B cell (primary cell): ENCODE measurements at regions not wholly inside any gene's neighbourhood (a gene's known extent, or its start where the extent isn't known, plus 50 kb on each side); places are given as distances from the start of the nearest gene placed in this dataset.

ENCODE experiments used
- ATAC-seq: fragments of 200-7000 bp; cut with Tn5 transposase; one replicate; pipeline ENCODE4 v1.10.0; 2021; ENCODE audit warnings: low read depth, mild to moderate bottlenecking, moderate number of reproducible peaks, moderate library complexity
- CTCF ChIA-PET: fragments of 350-600 bp; sonication (Branson Sonifier 250); formaldehyde crosslinking; loops from one replicate; lab custom pipeline; 2021; ENCODE audit warnings: antibody characterized with exemption, inconsistent platforms; lab: Charles Lee
- POLR2A ChIA-PET: fragments of 350-600 bp; sonication (Branson Sonifier 250); formaldehyde crosslinking; loops from one replicate; lab custom pipeline; 2021; ENCODE audit warnings: antibody characterized with exemption; lab: Charles Lee
- DNase-seq: peaks from one replicate; pipeline ENCODE4 v3.0.0; 2013
- H2AFZ ChIP-seq: 2 replicates; pipeline ENCODE4 v1.6.1; 2012; ENCODE audit warnings: mild to moderate bottlenecking, low read depth, low read length; ENCODE audit not compliant: insufficient read depth, poor library complexity, severe bottlenecking
- H3K27ac ChIP-seq, 2 donors: 1 replicate in 1 of 2; 2 replicates in 1 of 2; pipeline ENCODE4 v1.5.1; 2012 to 2013; ENCODE audit warnings: low read length in 2 of 2, mild to moderate bottlenecking in 2 of 2, moderate library complexity in 1 of 2
- H3K27me3 ChIP-seq, 4 experiments: fragments of 200-600 bp in 1 of 4; sonication (generic) in 1 of 4; replicated peaks in 1 of 4; 1 replicate in 2 of 4; 2 replicates in 2 of 4; pipeline versions ENCODE4 v1.6.1 to v1.7.0; 2013 to 2016; ENCODE audit warnings: low read length in 3 of 4, mild to moderate bottlenecking in 2 of 4, mixed read lengths in 1 of 4, moderate library complexity in 1 of 4; ENCODE audit not compliant: insufficient read depth in 4 of 4, control insufficient read depth in 3 of 4; ENCODE audit errors: control extremely low read depth in 1 of 4
- H3K36me3 ChIP-seq, 2 experiments: replicated peaks in 1 of 2; 1 replicate in 1 of 2; 2 replicates in 1 of 2; pipeline versions ENCODE4 v1.6.1 to v1.7.1; 2013; ENCODE audit warnings: low read length in 1 of 2; ENCODE audit not compliant: insufficient read depth in 2 of 2, control insufficient read depth in 1 of 2; ENCODE audit errors: control extremely low read depth in 1 of 2, extremely low read depth in 1 of 2
- H3K4me1 ChIP-seq, 2 donors: fragments of 200-600 bp in 1 of 2; sonication (generic) in 1 of 2; 1 replicate in 1 of 2; 2 replicates in 1 of 2; pipeline versions ENCODE4 v1.5.1 to v1.6.1; 2013 to 2017; ENCODE audit warnings: low read length in 2 of 2; ENCODE audit not compliant: control insufficient read depth in 2 of 2, insufficient read depth in 2 of 2
- H3K4me2 ChIP-seq: replicated peaks from 2 replicates; pipeline ENCODE3; 2012; ENCODE audit warnings: mild to moderate bottlenecking, low read depth, low read length; ENCODE audit not compliant: poor library complexity, severe bottlenecking
- H3K4me3 ChIP-seq, 5 experiments: fragments of 200-600 bp in 1 of 5; sonication (generic) in 1 of 5; 1 replicate in 3 of 5; 2 replicates in 2 of 5; pipeline versions ENCODE4 v1.5.1 to v1.7.0; 2011 to 2016; ENCODE audit warnings: low read length in 4 of 5, mild to moderate bottlenecking in 4 of 5, low read depth in 2 of 5, control low read depth in 1 of 5, moderate library complexity in 1 of 5; ENCODE audit not compliant: insufficient read depth in 1 of 5; ENCODE audit errors: control extremely low read depth in 1 of 5, extremely low read depth in 1 of 5
- H3K79me2 ChIP-seq: fragments of 200-600 bp; sonication (generic); one replicate; pipeline ENCODE4 v1.6.0; 2016; ENCODE audit warnings: low read length; ENCODE audit not compliant: control insufficient read depth, insufficient read depth
- H3K9ac ChIP-seq: fragments of 200-600 bp; sonication (generic); 2 replicates; pipeline ENCODE4 v1.6.1; 2017; ENCODE audit warnings: mild to moderate bottlenecking, low read length, moderate library complexity
- H3K9me3 ChIP-seq, 3 donors: one replicate each; pipeline versions ENCODE4 v1.6.1 to v1.7.1; 2013; ENCODE audit warnings: low read length in 2 of 3; ENCODE audit not compliant: control insufficient read depth in 2 of 3, insufficient read depth in 1 of 3; ENCODE audit errors: control extremely low read depth in 1 of 3
- H4K20me1 ChIP-seq: 2 replicates; pipeline ENCODE4 v1.6.0; 2012; ENCODE audit warnings: mild to moderate bottlenecking, low read length; ENCODE audit not compliant: insufficient read depth, control insufficient read depth, poor library complexity, severe bottlenecking
- H3K27ac Mint-ChIP-seq: one replicate; pipeline ENCODE4 v1.8.0; 2021; ENCODE audit warnings: mixed read lengths
- H3K27me3 Mint-ChIP-seq: one replicate; pipeline ENCODE4 v1.8.0; 2021; ENCODE audit warnings: mixed read lengths
- H3K4me1 Mint-ChIP-seq: one replicate; pipeline ENCODE4 v1.8.0; 2021; ENCODE audit warnings: mixed read lengths
- H3K4me3 Mint-ChIP-seq: one replicate; pipeline ENCODE4 v1.8.0; 2021; ENCODE audit warnings: mixed read lengths
- H3K9me3 Mint-ChIP-seq: one replicate; pipeline ENCODE4 v1.8.0; 2022; ENCODE audit warnings: mixed read lengths; ENCODE audit not compliant: insufficient read depth
- CTCF ChIP-seq: fragments of 200-600 bp; IDR thresholded peaks from one replicate; pipeline ENCODE4 v1.8.0; 2022; ENCODE audit warnings: antibody characterized with exemption, mild to moderate bottlenecking
- EZH2 ChIP-seq: IDR thresholded peaks from 2 replicates; pipeline ENCODE4 v1.6.1; 2012; ENCODE audit warnings: borderline replicate concordance, low read depth, mild to moderate bottlenecking, moderate library complexity, low read length; ENCODE audit not compliant: insufficient read depth, poor library complexity, severe bottlenecking
- WGBS: methylation state at CpG from one replicate; pipeline ENCODE4 v1.1.5; 2013; ENCODE audit warnings: missing lambda C conversion rate; ENCODE audit not compliant: insufficient coverage; 5-methylcytosine and 5-hydroxymethylcytosine counted together
- intact Hi-C: fragments of 100-400 bp; cut with micrococcal nuclease; formaldehyde crosslinking; loops from one replicate; pipeline ENCODE4 v1.10.0; 2022

- Histone ChIP-seq H3K4me3 (no peak overlapping the region), H3K9me3 (peaks cover 0 to 4% (median 0%) of the 10 kb centered on the region in 3 donors), H3K79me2 (no peaks in the 10 kb centered on the region), H3K36me3 (no peaks in the 10 kb centered on the region), H2AFZ (no peak overlapping the region), H3K9ac (no peak overlapping the region), H3K27ac (no peak overlapping the region), H3K4me2 (no peak overlapping the region), H4K20me1 (no peaks in the 10 kb centered on the region), H3K4me1 (no peaks in the 10 kb centered on the region), H3K27me3 (no peaks in the 10 kb centered on the region)
- TF ChIP-seq EZH2 (no peak), CTCF (no peak)
- DNase-seq: no peak
- ATAC-seq: no peak
- Mint-ChIP-seq H3K27ac (no peak overlapping the region), H3K9me3 (peaks cover 7% of the 10 kb centered on the region), H3K4me3 (no peak overlapping the region), H3K27me3 (no peaks in the 10 kb centered on the region), H3K4me1 (no peaks in the 10 kb centered on the region)
- ChIA-PET POLR2A (no interaction called here), CTCF (no interaction called here)
- WGBS: no CpG with 5 or more reads among the region's 4 CpGs
- intact Hi-C loops: no loop called here
Observed at GRCh38 chr14:87667659-87668058, 325.3 kb downstream of the GALC start.

GRCh38 chr14:87656315-87656714 is 336.7 kb downstream of the GALC start:
- Histone ChIP-seq H3K27me3 (no peaks in the 10 kb centered on the region), H3K9ac (no peak overlapping the region), H3K4me1 (no peaks in the 10 kb centered on the region), H3K79me2 (no peaks in the 10 kb centered on the region), H3K27ac (no peak overlapping the region), H4K20me1 (no peaks in the 10 kb centered on the region), H3K4me2 (no peak overlapping the region), H2AFZ (no peak overlapping the region), H3K36me3 (no peaks in the 10 kb centered on the region), H3K9me3 (peaks cover 0 to 10% (median 0%) of the 10 kb centered on the region in 3 donors), H3K4me3 (no peak overlapping the region)
- H3K9me3 Mint-ChIP-seq: peaks cover 5% of the 10 kb centered on the region
- H3K4me1 Mint-ChIP-seq: no peaks in the 10 kb centered on the region
- no peak overlapping the region for H3K4me3 Mint-ChIP-seq
- H3K27ac Mint-ChIP-seq: no peak overlapping the region
- no peak for ATAC-seq
- POLR2A ChIA-PET: no interaction called here
- no peaks in the 10 kb centered on the region for H3K27me3 Mint-ChIP-seq
- 93% methylated on average over 1 of the region's 1 CpG for WGBS
- TF ChIP-seq EZH2 (no peak), CTCF (no peak)
- CTCF ChIA-PET: no interaction called here
- intact Hi-C loops: no loop called here
- DNase-seq: no peak
